ENCODE measurements at regions not wholly inside any gene's neighbourhood (a gene's known extent, or its start where the extent isn't known, plus 50 kb on each side); places are given as distances from the start of the nearest gene placed in this dataset.
A peak's percentile ranks its signal among the peaks of the same experiment; 100 is the strongest.

- TF ChIP-seq, protein P1, sequence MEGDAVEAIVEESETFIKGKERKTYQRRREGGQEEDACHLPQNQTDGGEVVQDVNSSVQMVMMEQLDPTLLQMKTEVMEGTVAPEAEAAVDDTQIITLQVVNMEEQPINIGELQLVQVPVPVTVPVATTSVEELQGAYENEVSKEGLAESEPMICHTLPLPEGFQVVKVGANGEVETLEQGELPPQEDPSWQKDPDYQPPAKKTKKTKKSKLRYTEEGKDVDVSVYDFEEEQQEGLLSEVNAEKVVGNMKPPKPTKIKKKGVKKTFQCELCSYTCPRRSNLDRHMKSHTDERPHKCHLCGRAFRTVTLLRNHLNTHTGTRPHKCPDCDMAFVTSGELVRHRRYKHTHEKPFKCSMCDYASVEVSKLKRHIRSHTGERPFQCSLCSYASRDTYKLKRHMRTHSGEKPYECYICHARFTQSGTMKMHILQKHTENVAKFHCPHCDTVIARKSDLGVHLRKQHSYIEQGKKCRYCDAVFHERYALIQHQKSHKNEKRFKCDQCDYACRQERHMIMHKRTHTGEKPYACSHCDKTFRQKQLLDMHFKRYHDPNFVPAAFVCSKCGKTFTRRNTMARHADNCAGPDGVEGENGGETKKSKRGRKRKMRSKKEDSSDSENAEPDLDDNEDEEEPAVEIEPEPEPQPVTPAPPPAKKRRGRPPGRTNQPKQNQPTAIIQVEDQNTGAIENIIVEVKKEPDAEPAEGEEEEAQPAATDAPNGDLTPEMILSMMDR (IDR thresholded peaks at IDR 0.05; ENCODE audit: partially characterized antibody, unreplicated experiment): no peak
- H3K27me3 Mint-ChIP-seq (ENCODE audit: unreplicated experiment): peaks cover 5% of the 10 kb centered on the region
- H3K9me3 Mint-ChIP-seq (ENCODE audit: unreplicated experiment): peaks cover 7% of the 10 kb centered on the region
- H3K27ac Mint-ChIP-seq (ENCODE audit: unreplicated experiment): no peak overlapping the region
- H3K36me3 Mint-ChIP-seq (ENCODE audit: unreplicated experiment): no peaks in the 10 kb centered on the region
- DNase-seq: no peak
- H3K4me3 Mint-ChIP-seq (ENCODE audit: unreplicated experiment): no peak overlapping the region
- peaks cover 18% of the 10 kb centered on the region for H3K4me1 Mint-ChIP-seq (ENCODE audit: low read depth, unreplicated experiment)
Observed at GRCh38 chr7:26468625-26469024, 177.0 kb downstream of the SNX10 start.

DNA sequence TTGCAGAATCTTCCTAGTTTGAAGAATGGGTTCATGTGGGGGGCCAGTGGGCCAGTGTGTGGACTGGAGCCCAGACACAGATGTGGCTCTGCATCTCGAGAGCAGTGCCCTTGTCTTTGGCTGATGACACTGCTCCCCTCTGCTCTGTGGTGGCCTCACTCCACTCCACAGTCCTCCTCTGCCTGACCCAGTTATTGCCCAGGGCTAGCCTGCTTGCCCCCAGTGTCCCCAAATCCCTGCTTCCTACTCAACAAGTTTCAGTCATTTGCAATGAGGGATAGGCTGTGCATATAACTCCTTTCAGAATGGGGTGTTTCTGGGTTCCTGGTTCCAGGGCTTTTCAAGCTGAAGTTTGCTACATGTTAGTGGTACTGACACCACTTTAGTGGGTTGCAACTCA, 177.5 kb downstream of the SNX10 start:
- Mint-ChIP-seq H3K27ac (ENCODE audit: unreplicated experiment) (no peak overlapping the region), H3K9me3 (ENCODE audit: unreplicated experiment) (peaks cover 7% of the 10 kb centered on the region), H3K27me3 (ENCODE audit: unreplicated experiment) (peaks cover 5% of the 10 kb centered on the region), H3K4me1 (ENCODE audit: low read depth, unreplicated experiment) (peaks cover 18% of the 10 kb centered on the region), H3K36me3 (ENCODE audit: unreplicated experiment) (no peaks in the 10 kb centered on the region), H3K4me3 (ENCODE audit: unreplicated experiment) (no peak overlapping the region)
- TF ChIP-seq, protein P1 (IDR thresholded peaks at IDR 0.05; ENCODE audit: partially characterized antibody, unreplicated experiment): no peak
- no peak for DNase-seq

- no peak for DNase-seq
- peaks cover 5% of the 10 kb centered on the region for H3K27me3 Mint-ChIP-seq (ENCODE audit: unreplicated experiment)
Observed at GRCh38 chr7:26470691-26471090, 179.0 kb downstream of the SNX10 start.

DNA sequence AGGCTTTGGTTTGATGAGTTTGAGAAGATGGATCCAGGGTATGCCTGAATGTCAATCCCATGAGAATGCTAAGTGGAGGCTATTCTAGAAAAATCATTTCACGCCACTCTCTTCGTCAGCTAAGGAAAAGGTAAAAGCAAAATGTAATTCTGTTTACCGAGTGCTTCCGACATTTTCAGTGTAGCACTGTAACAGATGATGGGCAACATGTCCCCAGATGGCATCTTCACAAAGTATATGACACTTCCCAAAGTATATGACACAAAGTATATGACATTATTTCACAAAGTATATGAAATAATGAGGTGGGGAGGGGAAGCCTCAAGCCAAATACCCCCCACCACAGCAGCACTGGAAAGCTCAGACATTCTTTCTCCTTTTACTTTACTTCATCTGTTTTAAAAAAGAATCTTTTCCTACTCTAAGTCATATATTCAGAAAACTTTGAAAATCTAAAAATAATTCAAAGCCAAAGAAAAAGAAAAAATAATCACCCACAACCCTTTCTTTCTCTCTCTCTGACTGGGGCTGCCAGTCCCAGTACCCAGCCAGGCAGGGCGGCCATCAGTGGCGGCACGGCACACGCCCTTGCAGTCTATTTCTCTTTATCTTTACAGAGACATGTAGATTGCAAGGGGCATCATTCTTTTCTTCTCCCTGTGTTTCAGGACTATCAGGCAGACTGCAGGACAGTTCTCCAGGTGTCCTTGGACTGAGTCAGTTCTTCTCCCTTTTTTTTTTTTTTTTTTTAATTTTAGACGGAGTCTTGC, 179.8 kb downstream of the SNX10 start:
- H3K27me3 Mint-ChIP-seq (ENCODE audit: unreplicated experiment): peaks cover 5% of the 10 kb centered on the region
- no peak overlapping the region for H3K4me3 Mint-ChIP-seq (ENCODE audit: unreplicated experiment)
- peaks cover 7% of the 10 kb centered on the region for H3K9me3 Mint-ChIP-seq (ENCODE audit: unreplicated experiment)
- H3K36me3 Mint-ChIP-seq (ENCODE audit: unreplicated experiment): no peaks in the 10 kb centered on the region
- H3K4me1 Mint-ChIP-seq (ENCODE audit: low read depth, unreplicated experiment): peaks cover 18% of the 10 kb centered on the region
- peak overlapping the region; percentile 57 for H3K27ac Mint-ChIP-seq (ENCODE audit: unreplicated experiment)
- TF ChIP-seq, protein P1 (IDR thresholded peaks at IDR 0.05; ENCODE audit: partially characterized antibody, unreplicated experiment): no peak
- no peak for DNase-seq

More at GRCh38 chr7:26470691-26471090, 179.0 kb downstream of the SNX10 start:
- H3K36me3 Mint-ChIP-seq (ENCODE audit: unreplicated experiment): no peaks in the 10 kb centered on the region
- peaks cover 18% of the 10 kb centered on the region for H3K4me1 Mint-ChIP-seq (ENCODE audit: low read depth, unreplicated experiment)
- peak overlapping the region; percentile 57 for H3K27ac Mint-ChIP-seq (ENCODE audit: unreplicated experiment)
- peaks cover 7% of the 10 kb centered on the region for H3K9me3 Mint-ChIP-seq (ENCODE audit: unreplicated experiment)
- TF ChIP-seq, protein P1 (IDR thresholded peaks at IDR 0.05; ENCODE audit: partially characterized antibody, unreplicated experiment): no peak
- H3K4me3 Mint-ChIP-seq (ENCODE audit: unreplicated experiment): peak overlapping the region; percentile 7

GRCh38 chr7:26472971-26473370, 181.3 kb downstream of the SNX10 start:
- Mint-ChIP-seq H3K4me1 (ENCODE audit: low read depth, unreplicated experiment) (peaks cover 22% of the 10 kb centered on the region), H3K4me3 (ENCODE audit: unreplicated experiment) (no peak overlapping the region), H3K27me3 (ENCODE audit: unreplicated experiment) (peaks cover 5% of the 10 kb centered on the region), H3K9me3 (ENCODE audit: unreplicated experiment) (peaks cover 7% of the 10 kb centered on the region), H3K36me3 (ENCODE audit: unreplicated experiment) (no peaks in the 10 kb centered on the region), H3K27ac (ENCODE audit: unreplicated experiment) (no peak overlapping the region)
- TF ChIP-seq, protein P1 (IDR thresholded peaks at IDR 0.05; ENCODE audit: partially characterized antibody, unreplicated experiment): no peak
- DNase-seq: no peak
